ENCODE measurements at regions not wholly inside any gene's neighbourhood (a gene's known extent, or its start where the extent isn't known, plus 50 kb on each side); places are given as distances from the start of the nearest gene placed in this dataset.

DNA sequence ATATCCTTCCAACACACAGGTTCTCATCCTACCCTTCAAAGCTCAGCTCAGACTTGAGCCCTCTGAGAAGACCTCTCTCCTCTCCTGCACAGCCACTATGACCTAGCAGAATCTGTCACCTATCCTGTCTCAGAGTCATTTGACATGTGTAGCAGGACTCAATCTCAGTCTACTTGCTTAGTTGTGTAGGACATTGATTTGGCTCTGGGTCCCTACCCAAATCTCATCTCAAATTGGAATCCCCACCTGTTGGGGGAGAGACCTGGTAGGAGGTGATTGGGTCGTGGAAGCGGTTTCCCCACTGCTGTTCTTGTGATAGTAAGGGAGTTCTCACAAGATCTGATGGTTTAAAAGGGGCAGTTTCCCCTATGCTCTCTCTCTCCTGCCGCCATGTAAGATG, 297.9 kb downstream of the CD83 start:
- TF ChIP-seq ZNF677 (tag by site-specific recombination; IDR thresholded peaks at IDR 0.05) (no peak), ZNF121 (tag by site-specific recombination; IDR thresholded peaks at IDR 0.05) (no peak), ZBTB8A (tag by site-specific recombination; IDR thresholded peaks at IDR 0.05) (no peak), IKZF3 (tag by site-specific recombination; IDR thresholded peaks at IDR 0.05) (no peak), HOXD13 (CRISPR knock-in tag; IDR thresholded peaks at IDR 0.05; ENCODE audit: borderline replicate concordance) (no peak), ZNF146 (tag by site-specific recombination; IDR thresholded peaks at IDR 0.05) (no peak), YY2 (tag by site-specific recombination; IDR thresholded peaks at IDR 0.05) (no peak), ZNF658 (tag by site-specific recombination; IDR thresholded peaks at IDR 0.05) (no peak), ZNF155 (tag by site-specific recombination; IDR thresholded peaks at IDR 0.05) (no peak), WT1 (tag by site-specific recombination; IDR thresholded peaks at IDR 0.05) (no peak), ZSCAN23 (tag by site-specific recombination; IDR thresholded peaks at IDR 0.05) (no peak)
- TF ChIP-seq, protein P1, sequence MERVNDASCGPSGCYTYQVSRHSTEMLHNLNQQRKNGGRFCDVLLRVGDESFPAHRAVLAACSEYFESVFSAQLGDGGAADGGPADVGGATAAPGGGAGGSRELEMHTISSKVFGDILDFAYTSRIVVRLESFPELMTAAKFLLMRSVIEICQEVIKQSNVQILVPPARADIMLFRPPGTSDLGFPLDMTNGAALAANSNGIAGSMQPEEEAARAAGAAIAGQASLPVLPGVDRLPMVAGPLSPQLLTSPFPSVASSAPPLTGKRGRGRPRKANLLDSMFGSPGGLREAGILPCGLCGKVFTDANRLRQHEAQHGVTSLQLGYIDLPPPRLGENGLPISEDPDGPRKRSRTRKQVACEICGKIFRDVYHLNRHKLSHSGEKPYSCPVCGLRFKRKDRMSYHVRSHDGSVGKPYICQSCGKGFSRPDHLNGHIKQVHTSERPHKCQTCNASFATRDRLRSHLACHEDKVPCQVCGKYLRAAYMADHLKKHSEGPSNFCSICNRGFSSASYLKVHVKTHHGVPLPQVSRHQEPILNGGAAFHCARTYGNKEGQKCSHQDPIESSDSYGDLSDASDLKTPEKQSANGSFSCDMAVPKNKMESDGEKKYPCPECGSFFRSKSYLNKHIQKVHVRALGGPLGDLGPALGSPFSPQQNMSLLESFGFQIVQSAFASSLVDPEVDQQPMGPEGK (tag by site-specific recombination; IDR thresholded peaks at IDR 0.05): no peak
- TF ChIP-seq, protein P2, sequence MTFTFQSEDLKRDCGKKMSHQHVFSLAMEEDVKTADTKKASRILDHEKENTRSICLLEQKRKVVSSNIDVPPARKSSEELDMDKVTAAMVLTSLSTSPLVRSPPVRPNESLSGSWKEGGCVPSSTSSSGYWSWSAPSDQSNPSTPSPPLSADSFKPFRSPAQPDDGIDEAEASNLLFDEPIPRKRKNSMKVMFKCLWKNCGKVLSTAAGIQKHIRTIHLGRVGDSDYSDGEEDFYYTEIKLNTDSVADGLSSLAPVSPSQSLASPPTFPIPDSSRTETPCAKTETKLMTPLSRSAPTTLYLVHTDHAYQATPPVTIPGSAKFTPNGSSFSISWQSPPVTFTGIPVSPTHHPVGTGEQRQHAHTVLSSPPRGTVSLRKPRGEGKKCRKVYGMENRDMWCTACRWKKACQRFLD (tag by site-specific recombination; IDR thresholded peaks at IDR 0.05): no peak
- TF ChIP-seq, protein P3, sequence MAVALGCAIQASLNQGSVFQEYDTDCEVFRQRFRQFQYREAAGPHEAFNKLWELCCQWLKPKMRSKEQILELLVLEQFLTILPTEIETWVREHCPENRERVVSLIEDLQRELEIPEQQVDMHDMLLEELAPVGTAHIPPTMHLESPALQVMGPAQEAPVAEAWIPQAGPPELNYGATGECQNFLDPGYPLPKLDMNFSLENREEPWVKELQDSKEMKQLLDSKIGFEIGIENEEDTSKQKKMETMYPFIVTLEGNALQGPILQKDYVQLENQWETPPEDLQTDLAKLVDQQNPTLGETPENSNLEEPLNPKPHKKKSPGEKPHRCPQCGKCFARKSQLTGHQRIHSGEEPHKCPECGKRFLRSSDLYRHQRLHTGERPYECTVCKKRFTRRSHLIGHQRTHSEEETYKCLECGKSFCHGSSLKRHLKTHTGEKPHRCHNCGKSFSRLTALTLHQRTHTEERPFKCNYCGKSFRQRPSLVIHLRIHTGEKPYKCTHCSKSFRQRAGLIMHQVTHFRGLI (tag by site-specific recombination; IDR thresholded peaks at IDR 0.05): no peak
- TF ChIP-seq, protein P4, sequence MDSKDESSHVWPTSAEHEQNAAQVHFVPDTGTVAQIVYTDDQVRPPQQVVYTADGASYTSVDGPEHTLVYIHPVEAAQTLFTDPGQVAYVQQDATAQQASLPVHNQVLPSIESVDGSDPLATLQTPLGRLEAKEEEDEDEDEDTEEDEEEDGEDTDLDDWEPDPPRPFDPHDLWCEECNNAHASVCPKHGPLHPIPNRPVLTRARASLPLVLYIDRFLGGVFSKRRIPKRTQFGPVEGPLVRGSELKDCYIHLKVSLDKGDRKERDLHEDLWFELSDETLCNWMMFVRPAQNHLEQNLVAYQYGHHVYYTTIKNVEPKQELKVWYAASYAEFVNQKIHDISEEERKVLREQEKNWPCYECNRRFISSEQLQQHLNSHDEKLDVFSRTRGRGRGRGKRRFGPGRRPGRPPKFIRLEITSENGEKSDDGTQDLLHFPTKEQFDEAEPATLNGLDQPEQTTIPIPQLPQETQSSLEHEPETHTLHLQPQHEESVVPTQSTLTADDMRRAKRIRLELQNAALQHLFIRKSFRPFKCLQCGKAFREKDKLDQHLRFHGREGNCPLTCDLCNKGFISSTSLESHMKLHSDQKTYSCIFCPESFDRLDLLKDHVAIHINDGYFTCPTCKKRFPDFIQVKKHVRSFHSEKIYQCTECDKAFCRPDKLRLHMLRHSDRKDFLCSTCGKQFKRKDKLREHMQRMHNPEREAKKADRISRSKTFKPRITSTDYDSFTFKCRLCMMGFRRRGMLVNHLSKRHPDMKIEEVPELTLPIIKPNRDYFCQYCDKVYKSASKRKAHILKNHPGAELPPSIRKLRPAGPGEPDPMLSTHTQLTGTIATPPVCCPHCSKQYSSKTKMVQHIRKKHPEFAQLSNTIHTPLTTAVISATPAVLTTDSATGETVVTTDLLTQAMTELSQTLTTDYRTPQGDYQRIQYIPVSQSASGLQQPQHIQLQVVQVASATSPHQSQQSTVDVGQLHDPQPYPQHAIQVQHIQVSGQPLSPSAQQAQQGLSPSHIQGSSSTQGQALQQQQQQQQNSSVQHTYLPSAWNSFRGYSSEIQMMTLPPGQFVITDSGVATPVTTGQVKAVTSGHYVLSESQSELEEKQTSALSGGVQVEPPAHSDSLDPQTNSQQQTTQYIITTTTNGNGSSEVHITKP (tag by site-specific recombination; IDR thresholded peaks at IDR 0.05): no peak
- TF ChIP-seq, protein P5, sequence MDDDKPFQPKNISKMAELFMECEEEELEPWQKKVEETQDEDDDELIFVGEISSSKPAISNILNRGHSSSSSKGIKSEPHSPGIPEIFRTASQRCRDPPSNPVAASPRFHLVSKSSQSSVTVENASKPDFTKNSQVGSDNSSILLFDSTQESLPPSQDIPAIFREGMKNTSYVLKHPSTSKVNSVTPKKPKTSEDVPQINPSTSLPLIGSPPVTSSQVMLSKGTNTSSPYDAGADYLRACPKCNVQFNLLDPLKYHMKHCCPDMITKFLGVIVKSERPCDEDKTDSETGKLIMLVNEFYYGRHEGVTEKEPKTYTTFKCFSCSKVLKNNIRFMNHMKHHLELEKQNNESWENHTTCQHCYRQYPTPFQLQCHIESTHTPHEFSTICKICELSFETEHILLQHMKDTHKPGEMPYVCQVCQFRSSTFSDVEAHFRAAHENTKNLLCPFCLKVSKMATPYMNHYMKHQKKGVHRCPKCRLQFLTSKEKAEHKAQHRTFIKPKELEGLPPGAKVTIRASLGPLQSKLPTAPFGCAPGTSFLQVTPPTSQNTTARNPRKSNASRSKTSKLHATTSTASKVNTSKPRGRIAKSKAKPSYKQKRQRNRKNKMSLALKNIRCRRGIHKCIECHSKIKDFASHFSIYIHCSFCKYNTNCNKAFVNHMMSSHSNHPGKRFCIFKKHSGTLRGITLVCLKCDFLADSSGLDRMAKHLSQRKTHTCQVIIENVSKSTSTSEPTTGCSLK (tag by site-specific recombination; IDR thresholded peaks at IDR 0.05): no peak
- TF ChIP-seq, protein P6, sequence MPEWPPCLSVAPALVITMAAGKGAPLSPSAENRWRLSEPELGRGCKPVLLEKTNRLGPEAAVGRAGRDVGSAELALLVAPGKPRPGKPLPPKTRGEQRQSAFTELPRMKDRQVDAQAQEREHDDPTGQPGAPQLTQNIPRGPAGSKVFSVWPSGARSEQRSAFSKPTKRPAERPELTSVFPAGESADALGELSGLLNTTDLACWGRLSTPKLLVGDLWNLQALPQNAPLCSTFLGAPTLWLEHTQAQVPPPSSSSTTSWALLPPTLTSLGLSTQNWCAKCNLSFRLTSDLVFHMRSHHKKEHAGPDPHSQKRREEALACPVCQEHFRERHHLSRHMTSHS (tag by site-specific recombination; IDR thresholded peaks at IDR 0.05): no peak
- Histone ChIP-seq H3K4me1 (ENCODE audit: control insufficient read depth, insufficient read depth, low read length) (no peaks in the 10 kb centered on the region), H3K4me3 (ENCODE audit: low read depth, low read length) (no peak overlapping the region), H3K36me3 (ENCODE audit: control insufficient read depth in 2 of 2, insufficient read depth in 1 of 2, low read length in 2 of 2) (no peaks in the 10 kb centered on the region), H3K9me3 (ENCODE audit: control insufficient read depth, insufficient read depth, low read depth, low read length) (no peaks in the 10 kb centered on the region), H3K27ac (ENCODE audit: extremely low read depth, low read depth, low read length) (no peak overlapping the region)
- POLR2A ChIA-PET: no interaction called here
- CTCF ChIA-PET: interaction anchor here (1.0 kb wide), 1 partner anchor 20 kb away, joined by 3 read pairs; no protein-coding TSS in a partner anchor
